GM23338 (cell line): ENCODE measurements at regions not wholly inside any gene's neighbourhood (a gene's known extent, or its start where the extent isn't known, plus 50 kb on each side); places are given as distances from the start of the nearest gene placed in this dataset.

Source experiments
- ATAC-seq: fragments of 200-7000 bp; cut with Tn5 transposase; 3 replicates; pipeline ENCODE4 v1.9.1; 2020
- DNase-seq: peaks from one replicate; pipeline ENCODE4 v3.0.0-alpha.2; 2015; ENCODE audit warnings: low spot score
- H2AFZ ChIP-seq: fragments of 200-600 bp; sonication (generic); 2 replicates; pipeline ENCODE4 v1.8.0; 2016; ENCODE audit warnings: antibody characterized with exemption, mild to moderate bottlenecking, moderate library complexity
- H3F3A ChIP-seq: fragments of 200-600 bp; sonication (generic); replicated peaks from 2 replicates; pipeline ENCODE4 v1.8.0; 2017; ENCODE audit warnings: antibody characterized with exemption, mixed run types, low read depth
- H3K27ac ChIP-seq: fragments of 200-600 bp; sonication (generic); 2 replicates; pipeline ENCODE4 v1.6.1; 2016; ENCODE audit warnings: low read depth
- H3K27me3 ChIP-seq: fragments of 200-600 bp; sonication (generic); 2 replicates; pipeline ENCODE4 v1.8.0; 2016; ENCODE audit warnings: mild to moderate bottlenecking, mixed run types, moderate library complexity; ENCODE audit not compliant: insufficient read depth
- H3K36me3 ChIP-seq: fragments of 200-600 bp; sonication (generic); 2 replicates; pipeline ENCODE4 v1.8.0; 2016; ENCODE audit warnings: mild to moderate bottlenecking; ENCODE audit not compliant: insufficient read depth
- H3K4me1 ChIP-seq: fragments of 200-600 bp; sonication (generic); 2 replicates; pipeline ENCODE4 v1.8.0; 2016; ENCODE audit warnings: mild to moderate bottlenecking, moderate library complexity; ENCODE audit not compliant: insufficient read depth
- H3K4me2 ChIP-seq: fragments of 200-600 bp; sonication (generic); 2 replicates; pipeline ENCODE4 v1.7.1; 2017; ENCODE audit warnings: mixed run types
- H3K4me3 ChIP-seq: fragments of 200-600 bp; sonication (generic); 2 replicates; pipeline ENCODE4 v1.6.1; 2016; ENCODE audit warnings: mixed run types
- H3K79me2 ChIP-seq: fragments of 200-600 bp; sonication (generic); replicated peaks from 2 replicates; pipeline ENCODE4 v1.8.0; 2017; ENCODE audit warnings: mild to moderate bottlenecking; ENCODE audit not compliant: insufficient read depth
- H3K9me2 ChIP-seq: fragments of 200-600 bp; sonication (generic); 2 replicates; pipeline ENCODE4 v1.8.0; 2017; ENCODE audit not compliant: insufficient read depth
- H4K20me1 ChIP-seq: fragments of 200-600 bp; sonication (generic); replicated peaks from 2 replicates; pipeline ENCODE4 v1.8.0; 2017; ENCODE audit warnings: mild to moderate bottlenecking; ENCODE audit not compliant: insufficient read depth
- H3K27ac Mint-ChIP-seq: 2 replicates; pipeline ENCODE4 v1.8.0; 2020; ENCODE audit warnings: inconsistent platforms, mild to moderate bottlenecking, moderate library complexity, mixed read lengths
- H3K27me3 Mint-ChIP-seq: 3 replicates; pipeline ENCODE4 v1.8.0; 2022; ENCODE audit warnings: low read depth, mild to moderate bottlenecking, moderate library complexity, mixed read lengths, inconsistent platforms; ENCODE audit not compliant: insufficient read depth, poor library complexity
- H3K36me3 Mint-ChIP-seq: 3 replicates; pipeline ENCODE4 v1.8.0; 2021; ENCODE audit warnings: low read depth, mild to moderate bottlenecking, inconsistent platforms, moderate library complexity, mixed read lengths
- H3K4me1 Mint-ChIP-seq: 3 replicates; pipeline ENCODE4 v1.8.0; 2020; ENCODE audit warnings: mild to moderate bottlenecking, inconsistent platforms, mixed read lengths
- H3K4me3 Mint-ChIP-seq: 3 replicates; pipeline ENCODE4 v1.8.0; 2021; ENCODE audit warnings: moderate library complexity, mild to moderate bottlenecking, inconsistent platforms, mixed read lengths
- H3K9me3 Mint-ChIP-seq: 3 replicates; pipeline ENCODE4 v1.8.0; 2020; ENCODE audit warnings: moderate library complexity, mild to moderate bottlenecking, inconsistent platforms, mixed read lengths
- CREB1 ChIP-seq: fragments of 250-450 bp; sonication (Bioruptor Pico); IDR thresholded peaks from 2 replicates; pipeline ENCODE4 v1.5.0; 2020; ENCODE audit warnings: low read depth, mild to moderate bottlenecking, moderate library complexity
- CTCF ChIP-seq, 2 experiments: fragments of 200-600 bp in 1 of 2; sonication (generic) in 1 of 2; conservative IDR thresholded peaks; 2 replicates each; pipeline versions ENCODE4 v1.5.1 to v1.6.1; 2016 to 2017; ENCODE audit warnings: antibody characterized with exemption in 2 of 2, low read depth in 2 of 2, mild to moderate bottlenecking in 2 of 2, moderate library complexity in 1 of 2
- ETS1 ChIP-seq: IDR thresholded peaks from 2 replicates; pipeline ENCODE4 v1.6.1; 2016; ENCODE audit warnings: antibody characterized with exemption
- EZH2 ChIP-seq: fragments of 200-600 bp; sonication (generic); IDR thresholded peaks from one replicate; pipeline ENCODE4 v1.8.0; 2017; ENCODE audit warnings: antibody characterized with exemption, mild to moderate bottlenecking, low read depth; ENCODE audit not compliant: unreplicated experiment
- EZH2phosphoT487 ChIP-seq: fragments of 200-600 bp; sonication (generic); IDR thresholded peaks from one replicate; pipeline ENCODE4 v1.8.1; 2018; ENCODE audit warnings: antibody characterized with exemption; ENCODE audit not compliant: unreplicated experiment
- JUNB ChIP-seq: IDR thresholded peaks from one replicate; pipeline ENCODE4 v1.6.1; 2016; ENCODE audit warnings: antibody characterized with exemption; ENCODE audit not compliant: unreplicated experiment
- NANOG ChIP-seq: IDR thresholded peaks from 2 replicates; pipeline ENCODE4 v1.6.1; 2016; ENCODE audit warnings: antibody characterized with exemption, borderline replicate concordance
- POLR2AphosphoS5 ChIP-seq: IDR thresholded peaks from 2 replicates; pipeline ENCODE4 v1.6.1; 2016; ENCODE audit warnings: antibody characterized with exemption, low read depth
- REST ChIP-seq: IDR thresholded peaks from one replicate; pipeline ENCODE4 v1.6.1; 2018; ENCODE audit warnings: antibody characterized with exemption; ENCODE audit not compliant: unreplicated experiment
- STAT1 ChIP-seq: IDR thresholded peaks from one replicate; pipeline ENCODE4 v1.6.1; 2016; ENCODE audit warnings: antibody characterized with exemption; ENCODE audit not compliant: unreplicated experiment
- ZNF114 ChIP-seq: fragments of 250-450 bp; sonication (Bioruptor Pico); IDR thresholded peaks from 2 replicates; pipeline ENCODE4 v1.5.0; 2020; ENCODE audit warnings: mild to moderate bottlenecking, moderate library complexity
- ZNF331 ChIP-seq: fragments of 250-450 bp; sonication (Bioruptor Pico); IDR thresholded peaks from 2 replicates; pipeline ENCODE4 v1.5.0; 2020; ENCODE audit warnings: low read depth, mild to moderate bottlenecking, moderate library complexity
- ZNF462 ChIP-seq: fragments of 250-450 bp; sonication (Bioruptor Pico); IDR thresholded peaks from 2 replicates; pipeline ENCODE4 v1.5.0; 2020; ENCODE audit warnings: mild to moderate bottlenecking, moderate library complexity

GRCh38 chr5:164065266-164065665, 559.8 kb downstream of the MAT2B start:
- Histone ChIP-seq H3K27ac (no peak overlapping the region), H3K4me3 (no peak overlapping the region), H3K4me2 (no peak overlapping the region), H3K36me3 (no peaks in the 10 kb centered on the region), H3K4me1 (no peaks in the 10 kb centered on the region), H3K27me3 (no peaks in the 10 kb centered on the region), H3K9me2 (no peaks in the 10 kb centered on the region), H3F3A (no peaks in the 10 kb centered on the region), H2AFZ (no peak overlapping the region), H3K79me2 (no peaks in the 10 kb centered on the region), H4K20me1 (no peaks in the 10 kb centered on the region)
- Mint-ChIP-seq H3K27me3 (no peaks in the 10 kb centered on the region), H3K9me3 (no peaks in the 10 kb centered on the region), H3K27ac (no peak overlapping the region), H3K36me3 (no peaks in the 10 kb centered on the region), H3K4me3 (no peak overlapping the region), H3K4me1 (peaks cover 3% of the 10 kb centered on the region; the same call in 1 of the 3 replicates)
- TF ChIP-seq REST, result no peak
- TF ChIP-seq EZH2, result no peak
- no peak for TF ChIP-seq CTCF (conservative IDR thresholded peaks at IDR 0.05; ENCODE audit: low read depth in 2 of 2)
- TF ChIP-seq ZNF331, result no peak
- no peak for TF ChIP-seq STAT1
- TF ChIP-seq CREB1, result no peak
- TF ChIP-seq ETS1, result no peak
- TF ChIP-seq JUNB, result no peak
- TF ChIP-seq POLR2AphosphoS5, result no peak
- TF ChIP-seq NANOG, result no peak
- no peak for TF ChIP-seq ZNF462
- TF ChIP-seq ZNF114, result no peak
- TF ChIP-seq EZH2phosphoT487, result no peak
- ATAC-seq (no peak), DNase-seq (no peak)
